ENCODE measurements at regions not wholly inside any gene's neighbourhood (a gene's known extent, or its start where the extent isn't known, plus 50 kb on each side); places are given as distances from the start of the nearest gene placed in this dataset.

- TF ChIP-seq CTCF (IDR thresholded peaks at IDR 0.05) (no peak), EZH2 (IDR thresholded peaks at IDR 0.05; ENCODE audit: borderline replicate concordance, insufficient read depth, low read depth, low read length, poor library complexity, severe bottlenecking) (no peak)
Observed at GRCh38 chr5:121725450-121725849, 126.2 kb upstream of the FTMT start.

Measured in B cell (primary cell).